ENCODE measurements at regions not wholly inside any gene's neighbourhood (a gene's known extent, or its start where the extent isn't known, plus 50 kb on each side); places are given as distances from the start of the nearest gene placed in this dataset.

DNA sequence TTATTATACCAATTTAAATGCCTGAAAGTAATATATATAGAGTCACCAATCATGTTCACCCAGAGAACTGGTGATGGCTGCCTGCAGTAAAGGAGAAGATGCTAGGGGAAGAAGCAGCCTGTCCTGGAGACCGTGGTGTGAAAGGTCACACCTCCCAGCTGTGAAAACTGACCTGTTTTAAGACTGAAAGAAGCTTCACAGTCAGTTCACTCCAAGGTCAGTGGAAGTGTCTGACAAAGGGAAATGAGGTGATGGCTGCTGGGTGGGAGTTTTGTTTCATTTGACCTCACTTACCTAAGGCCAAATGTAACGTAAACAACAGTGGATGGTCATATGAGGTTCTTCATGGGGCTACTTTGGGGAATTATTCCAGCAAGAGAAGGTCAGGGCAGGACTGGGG is 352.1 kb upstream of the GATB start:
- peaks cover 6 to 8% of the 10 kb centered on the region in 2 donors for H3K4me1 ChIP-seq (ENCODE audit: control insufficient read depth in 1 of 2, insufficient read depth in 2 of 2, low read length in 2 of 2)
- H3K9me3 ChIP-seq (replicated peaks in 1 of 2; ENCODE audit: control insufficient read depth in 1 of 2, insufficient read depth in 1 of 2, low read length in 2 of 2), result no peaks in the 10 kb centered on the region
- intact Hi-C loops (cut with micrococcal nuclease), result no loop called here
- peaks cover 25% of the 10 kb centered on the region for H3K4me1 Mint-ChIP-seq
- H3K9ac ChIP-seq (ENCODE audit: insufficient read depth, low read length, poor library complexity, severe bottlenecking), result no peak overlapping the region
- no peaks in the 10 kb centered on the region for H3K27me3 ChIP-seq (ENCODE audit: control insufficient read depth in 2 of 2, insufficient read depth in 2 of 2, low read length in 2 of 2)
- no peak for DNase-seq
- H3K79me2 ChIP-seq (ENCODE audit: insufficient read depth, low read length), result no peaks in the 10 kb centered on the region
- peaks cover 0 to 8% (median 5%) of the 10 kb centered on the region in 3 donors for H3K27me3 Mint-ChIP-seq (ENCODE audit: low read depth in 3 of 3)
- no peaks in the 10 kb centered on the region for H4K20me1 ChIP-seq (ENCODE audit: insufficient read depth, low read length)
- no peak overlapping the region for H2AFZ ChIP-seq (ENCODE audit: insufficient read depth, low read depth, low read length, poor library complexity, severe bottlenecking)
- 90% methylated on average over 1 of the region's 2 CpGs for WGBS (ENCODE audit: insufficient coverage)
- no peaks in the 10 kb centered on the region for H3K36me3 ChIP-seq (replicated peaks in 1 of 2; ENCODE audit: control insufficient read depth in 1 of 2, insufficient read depth in 2 of 2, low read length in 2 of 2)
- TF ChIP-seq, protein P1, sequence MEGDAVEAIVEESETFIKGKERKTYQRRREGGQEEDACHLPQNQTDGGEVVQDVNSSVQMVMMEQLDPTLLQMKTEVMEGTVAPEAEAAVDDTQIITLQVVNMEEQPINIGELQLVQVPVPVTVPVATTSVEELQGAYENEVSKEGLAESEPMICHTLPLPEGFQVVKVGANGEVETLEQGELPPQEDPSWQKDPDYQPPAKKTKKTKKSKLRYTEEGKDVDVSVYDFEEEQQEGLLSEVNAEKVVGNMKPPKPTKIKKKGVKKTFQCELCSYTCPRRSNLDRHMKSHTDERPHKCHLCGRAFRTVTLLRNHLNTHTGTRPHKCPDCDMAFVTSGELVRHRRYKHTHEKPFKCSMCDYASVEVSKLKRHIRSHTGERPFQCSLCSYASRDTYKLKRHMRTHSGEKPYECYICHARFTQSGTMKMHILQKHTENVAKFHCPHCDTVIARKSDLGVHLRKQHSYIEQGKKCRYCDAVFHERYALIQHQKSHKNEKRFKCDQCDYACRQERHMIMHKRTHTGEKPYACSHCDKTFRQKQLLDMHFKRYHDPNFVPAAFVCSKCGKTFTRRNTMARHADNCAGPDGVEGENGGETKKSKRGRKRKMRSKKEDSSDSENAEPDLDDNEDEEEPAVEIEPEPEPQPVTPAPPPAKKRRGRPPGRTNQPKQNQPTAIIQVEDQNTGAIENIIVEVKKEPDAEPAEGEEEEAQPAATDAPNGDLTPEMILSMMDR (IDR thresholded peaks at IDR 0.05), result no peak
- H3K4me2 ChIP-seq (replicated peaks; ENCODE audit: extremely low read depth, low read length, poor library complexity, severe bottlenecking), result no peak overlapping the region
- H3K4me3 Mint-ChIP-seq, result no peak overlapping the region
- H3K27ac ChIP-seq (ENCODE audit: low read depth in 1 of 2, low read length in 2 of 2), result no peak overlapping the region
- no peaks in the 10 kb centered on the region for H3K36me3 Mint-ChIP-seq
- no peak overlapping the region for H3K4me3 ChIP-seq (replicated peaks in 1 of 3; ENCODE audit: low read depth in 2 of 3, low read length in 3 of 3)
- H3K9me3 Mint-ChIP-seq, result peaks cover 0 to 8% (median 0%) of the 10 kb centered on the region in 7 donors
- no peak overlapping the region for H3K27ac Mint-ChIP-seq

DNA sequence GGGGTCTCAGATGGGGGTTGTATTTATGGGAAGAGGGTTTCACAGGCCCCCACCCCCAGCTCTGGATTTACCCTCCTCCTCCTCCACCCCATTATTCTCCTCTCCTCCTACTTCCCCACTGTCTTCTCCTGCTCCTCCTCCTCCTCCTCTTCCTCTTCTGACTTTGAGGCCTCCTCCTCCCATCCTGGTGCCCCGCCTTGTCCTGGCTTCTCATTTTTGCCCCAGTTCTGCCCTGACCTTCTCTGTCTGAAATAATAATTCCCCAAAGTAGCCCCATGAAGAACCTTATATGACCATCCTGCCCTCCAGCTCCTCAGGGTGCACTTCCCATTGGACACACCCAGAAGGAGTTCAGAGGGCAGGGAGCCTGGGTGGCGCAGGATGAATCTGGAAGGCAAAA is 351.4 kb upstream of the GATB start:
- peak overlapping the region in 1 of 7 donors; percentile 60 for H3K27ac Mint-ChIP-seq
- H3K4me3 Mint-ChIP-seq, result no peak overlapping the region
- Histone ChIP-seq H3K27ac (ENCODE audit: low read depth in 1 of 2, low read length in 2 of 2) (no peak overlapping the region), H3K9me3 (replicated peaks in 1 of 2; ENCODE audit: control insufficient read depth in 1 of 2, insufficient read depth in 1 of 2, low read length in 2 of 2) (no peaks in the 10 kb centered on the region), H3K36me3 (replicated peaks in 1 of 2; ENCODE audit: control insufficient read depth in 1 of 2, insufficient read depth in 2 of 2, low read length in 2 of 2) (no peaks in the 10 kb centered on the region), H3K9ac (ENCODE audit: insufficient read depth, low read length, poor library complexity, severe bottlenecking) (no peak overlapping the region), H3K4me2 (replicated peaks; ENCODE audit: extremely low read depth, low read length, poor library complexity, severe bottlenecking) (no peak overlapping the region), H2AFZ (ENCODE audit: insufficient read depth, low read depth, low read length, poor library complexity, severe bottlenecking) (peak overlapping the region; percentile 5), H3K4me1 (ENCODE audit: control insufficient read depth in 1 of 2, insufficient read depth in 2 of 2, low read length in 2 of 2) (peaks cover 6 to 8% of the 10 kb centered on the region in 2 donors), H3K27me3 (ENCODE audit: control insufficient read depth in 2 of 2, insufficient read depth in 2 of 2, low read length in 2 of 2) (no peaks in the 10 kb centered on the region), H4K20me1 (ENCODE audit: insufficient read depth, low read length) (no peaks in the 10 kb centered on the region), H3K4me3 (replicated peaks in 1 of 3; ENCODE audit: low read depth in 2 of 3, low read length in 3 of 3) (no peak overlapping the region), H3K79me2 (ENCODE audit: insufficient read depth, low read length) (no peaks in the 10 kb centered on the region)
- no peaks in the 10 kb centered on the region for H3K36me3 Mint-ChIP-seq
- no peak for DNase-seq
- WGBS (ENCODE audit: insufficient coverage), result 43% methylated on average over 1 of the region's 2 CpGs
- TF ChIP-seq, protein P1 (IDR thresholded peaks at IDR 0.05), result no peak
- peaks cover 25% of the 10 kb centered on the region for H3K4me1 Mint-ChIP-seq
- H3K27me3 Mint-ChIP-seq (ENCODE audit: low read depth in 3 of 3), result peaks cover 1 to 6% (median 6%) of the 10 kb centered on the region in 3 donors
- intact Hi-C loops (cut with micrococcal nuclease), result no loop called here
- H3K9me3 Mint-ChIP-seq, result peaks cover 0 to 8% (median 0%) of the 10 kb centered on the region in 7 donors

Data from CD14-positive monocyte (primary cell).